ENCODE measurements at regions not wholly inside any gene's neighbourhood (a gene's known extent, or its start where the extent isn't known, plus 50 kb on each side); places are given as distances from the start of the nearest gene placed in this dataset.
A peak's percentile ranks its signal among the peaks of the same experiment; 100 is the strongest.

GRCh38 chr7:41910940-41911600, 208.2 kb upstream of the INHBA start:
- Histone ChIP-seq H3K9me2 (replicated peaks; ENCODE audit: insufficient read depth, low read length) (no peaks in the 10 kb centered on the region), H3K36me3 (ENCODE audit: insufficient read depth, low read length) (no peaks in the 10 kb centered on the region), H3K9me3 (ENCODE audit: low read length) (no peaks in the 10 kb centered on the region), H2AFZ (ENCODE audit: low read length) (no peak overlapping the region), H3K27me3 (ENCODE audit: low read length) (no peaks in the 10 kb centered on the region), H3K4me3 (ENCODE audit: low read length) (no peak overlapping the region), H3K9ac (ENCODE audit: low read length) (no peak overlapping the region), H4K20me1 (ENCODE audit: insufficient read depth, low read depth, low read length) (no peaks in the 10 kb centered on the region), H3K4me2 (ENCODE audit: low read depth, low read length, poor library complexity, severe bottlenecking) (no peak overlapping the region), H3K4me1 (ENCODE audit: low read length) (peaks cover 22% of the 10 kb centered on the region), H3K79me2 (ENCODE audit: low read length) (no peaks in the 10 kb centered on the region), H3K27ac (ENCODE audit: low read length) (no peak overlapping the region)
- DNase-seq, result no peak

- H4K20me1 ChIP-seq (ENCODE audit: insufficient read depth, low read depth, low read length), result no peaks in the 10 kb centered on the region
- H2AFZ ChIP-seq (ENCODE audit: low read length), result no peak overlapping the region
- peak; percentile 64 for DNase-seq
- no peaks in the 10 kb centered on the region; the same call in 1 of the 2 replicates for H3K9me3 ChIP-seq (ENCODE audit: low read length)
- no peak overlapping the region for H3K9ac ChIP-seq (ENCODE audit: low read length)
- H3K79me2 ChIP-seq (ENCODE audit: low read length), result no peaks in the 10 kb centered on the region
- H3K4me1 ChIP-seq (ENCODE audit: low read length), result peaks cover 22% of the 10 kb centered on the region
- no peak overlapping the region for H3K4me3 ChIP-seq (ENCODE audit: low read length)
- no peaks in the 10 kb centered on the region for H3K27me3 ChIP-seq (ENCODE audit: low read length)
- peak overlapping the region; percentile 40 for H3K4me2 ChIP-seq (ENCODE audit: low read depth, low read length, poor library complexity, severe bottlenecking)
- no peaks in the 10 kb centered on the region for H3K36me3 ChIP-seq (ENCODE audit: insufficient read depth, low read length)
- no peak overlapping the region for H3K27ac ChIP-seq (ENCODE audit: low read length)
- H3K9me2 ChIP-seq (replicated peaks; ENCODE audit: insufficient read depth, low read length), result no peaks in the 10 kb centered on the region
Observed at GRCh38 chr7:41907444-41907843, 204.6 kb upstream of the INHBA start.

- H3K36me3 ChIP-seq (ENCODE audit: insufficient read depth, low read length), result no peaks in the 10 kb centered on the region
- no peak for DNase-seq
- H3K9me3 ChIP-seq (ENCODE audit: low read length), result no peaks in the 10 kb centered on the region; the same call in 1 of the 2 replicates
- no peaks in the 10 kb centered on the region for H3K4me1 ChIP-seq (ENCODE audit: low read length)
- H3K27ac ChIP-seq (ENCODE audit: low read length), result no peak overlapping the region
- H3K79me2 ChIP-seq (ENCODE audit: low read length), result no peaks in the 10 kb centered on the region
- H3K4me3 ChIP-seq (ENCODE audit: low read length), result no peak overlapping the region
- no peak overlapping the region for H2AFZ ChIP-seq (ENCODE audit: low read length)
- no peaks in the 10 kb centered on the region for H4K20me1 ChIP-seq (ENCODE audit: insufficient read depth, low read depth, low read length)
- no peak overlapping the region for H3K9ac ChIP-seq (ENCODE audit: low read length)
- H3K4me2 ChIP-seq (ENCODE audit: low read depth, low read length, poor library complexity, severe bottlenecking), result no peak overlapping the region
- no peaks in the 10 kb centered on the region for H3K9me2 ChIP-seq (replicated peaks; ENCODE audit: insufficient read depth, low read length)
- H3K27me3 ChIP-seq (ENCODE audit: low read length), result no peaks in the 10 kb centered on the region
Observed at GRCh38 chr7:41900532-41900931, 197.6 kb upstream of the INHBA start.

- no peak overlapping the region for H3K27ac ChIP-seq (ENCODE audit: low read length)
- no peak overlapping the region for H3K4me3 ChIP-seq (ENCODE audit: low read length)
- H4K20me1 ChIP-seq (ENCODE audit: insufficient read depth, low read depth, low read length), result no peaks in the 10 kb centered on the region
- H3K9me2 ChIP-seq (replicated peaks; ENCODE audit: insufficient read depth, low read length), result no peaks in the 10 kb centered on the region
- H3K4me1 ChIP-seq (ENCODE audit: low read length), result no peaks in the 10 kb centered on the region
- no peaks in the 10 kb centered on the region for H3K36me3 ChIP-seq (ENCODE audit: insufficient read depth, low read length)
- no peaks in the 10 kb centered on the region for H3K79me2 ChIP-seq (ENCODE audit: low read length)
- H2AFZ ChIP-seq (ENCODE audit: low read length), result no peak overlapping the region
- no peaks in the 10 kb centered on the region; the same call in 1 of the 2 replicates for H3K9me3 ChIP-seq (ENCODE audit: low read length)
- no peak overlapping the region for H3K9ac ChIP-seq (ENCODE audit: low read length)
- H3K4me2 ChIP-seq (ENCODE audit: low read depth, low read length, poor library complexity, severe bottlenecking), result no peak overlapping the region
- DNase-seq, result no peak
- H3K27me3 ChIP-seq (ENCODE audit: low read length), result no peaks in the 10 kb centered on the region
Observed at GRCh38 chr7:41899823-41900433, 197.0 kb upstream of the INHBA start.

DNA sequence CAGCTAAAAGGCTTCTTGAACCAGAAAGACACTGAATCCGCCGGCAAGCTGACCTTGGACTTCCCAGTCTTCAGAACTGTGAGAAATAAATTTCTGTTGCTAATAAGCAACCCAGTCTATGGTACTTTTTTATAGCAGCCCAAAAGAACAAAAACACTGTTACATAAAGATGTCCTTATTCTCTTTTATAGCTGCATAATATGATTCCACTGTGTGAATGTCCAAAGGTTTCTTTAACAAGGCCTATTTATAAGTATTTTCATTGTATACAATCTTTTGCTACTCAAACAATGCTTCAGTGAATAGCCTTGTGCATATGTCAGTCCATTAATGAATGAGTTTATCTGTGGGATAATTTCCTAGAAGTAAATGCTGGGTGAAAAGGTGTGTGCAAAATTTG, 190.8 kb upstream of the INHBA start:
- H3K4me2 ChIP-seq (ENCODE audit: low read depth, low read length, poor library complexity, severe bottlenecking), result no peak overlapping the region
- no peak overlapping the region for H3K4me3 ChIP-seq (ENCODE audit: low read length)
- no peaks in the 10 kb centered on the region for H3K9me3 ChIP-seq (ENCODE audit: low read length)
- no peaks in the 10 kb centered on the region for H3K36me3 ChIP-seq (ENCODE audit: insufficient read depth, low read length)
- no peaks in the 10 kb centered on the region for H3K79me2 ChIP-seq (ENCODE audit: low read length)
- DNase-seq, result no peak
- no peaks in the 10 kb centered on the region for H3K27me3 ChIP-seq (ENCODE audit: low read length)
- H3K27ac ChIP-seq (ENCODE audit: low read length), result no peak overlapping the region
- no peaks in the 10 kb centered on the region for H4K20me1 ChIP-seq (ENCODE audit: insufficient read depth, low read depth, low read length)
- no peaks in the 10 kb centered on the region for H3K9me2 ChIP-seq (replicated peaks; ENCODE audit: insufficient read depth, low read length)
- no peak overlapping the region for H3K9ac ChIP-seq (ENCODE audit: low read length)
- no peak overlapping the region for H2AFZ ChIP-seq (ENCODE audit: low read length)
- H3K4me1 ChIP-seq (ENCODE audit: low read length), result no peaks in the 10 kb centered on the region

DNA sequence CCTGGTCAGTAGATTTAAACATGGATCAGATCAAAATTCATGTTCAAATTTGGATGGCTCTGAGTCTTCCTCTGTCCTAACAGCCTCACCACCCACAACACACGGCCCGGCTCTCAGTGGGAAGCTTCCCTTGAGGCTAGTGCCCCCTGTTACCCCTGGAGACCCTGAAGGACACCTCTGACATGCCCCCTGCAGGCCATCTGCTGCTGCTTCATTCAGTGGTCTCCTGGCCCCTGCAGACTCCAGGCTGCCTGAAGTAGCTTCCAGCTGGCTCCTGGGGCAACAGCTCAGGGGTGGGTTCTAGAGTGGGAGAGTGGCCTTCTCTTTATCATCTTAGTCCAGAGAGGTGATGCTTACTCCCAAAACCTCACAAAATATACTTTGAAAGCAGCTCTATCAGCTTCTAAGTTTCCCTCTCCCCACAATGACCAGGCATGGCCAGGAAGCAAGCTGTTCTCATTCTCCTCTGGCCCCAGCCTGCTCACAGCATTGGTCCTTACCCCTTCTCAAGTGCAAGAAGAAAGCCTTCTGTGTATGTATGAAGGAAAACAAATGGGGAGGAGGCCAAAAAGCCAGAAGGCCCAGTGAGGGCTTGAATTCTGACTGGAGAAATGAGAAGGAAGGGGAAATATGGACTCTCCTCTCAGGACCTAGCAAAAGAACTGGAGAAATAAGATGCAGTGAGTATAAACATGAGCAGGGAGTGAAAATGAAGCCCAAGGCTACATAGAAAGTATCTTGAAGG, 189.6 kb upstream of the INHBA start:
- no peaks in the 10 kb centered on the region for H3K9me3 ChIP-seq (ENCODE audit: low read length)
- H4K20me1 ChIP-seq (ENCODE audit: insufficient read depth, low read depth, low read length), result no peaks in the 10 kb centered on the region
- peak; percentile 56 for DNase-seq
- no peaks in the 10 kb centered on the region for H3K36me3 ChIP-seq (ENCODE audit: insufficient read depth, low read length)
- H2AFZ ChIP-seq (ENCODE audit: low read length), result no peak overlapping the region
- no peak overlapping the region for H3K27ac ChIP-seq (ENCODE audit: low read length)
- H3K79me2 ChIP-seq (ENCODE audit: low read length), result no peaks in the 10 kb centered on the region
- no peak overlapping the region for H3K4me2 ChIP-seq (ENCODE audit: low read depth, low read length, poor library complexity, severe bottlenecking)
- H3K4me1 ChIP-seq (ENCODE audit: low read length), result peaks cover 1% of the 10 kb centered on the region
- H3K4me3 ChIP-seq (ENCODE audit: low read length), result no peak overlapping the region
- H3K9me2 ChIP-seq (replicated peaks; ENCODE audit: insufficient read depth, low read length), result no peaks in the 10 kb centered on the region
- no peak overlapping the region for H3K9ac ChIP-seq (ENCODE audit: low read length)
- no peaks in the 10 kb centered on the region for H3K27me3 ChIP-seq (ENCODE audit: low read length)

- Histone ChIP-seq H3K27me3 (ENCODE audit: low read length) (no peaks in the 10 kb centered on the region), H3K9ac (ENCODE audit: low read length) (no peak overlapping the region), H3K27ac (ENCODE audit: low read length) (no peak overlapping the region), H4K20me1 (ENCODE audit: insufficient read depth, low read depth, low read length) (no peaks in the 10 kb centered on the region), H3K4me2 (ENCODE audit: low read depth, low read length, poor library complexity, severe bottlenecking) (no peak overlapping the region), H2AFZ (ENCODE audit: low read length) (no peak overlapping the region), H3K4me3 (ENCODE audit: low read length) (no peak overlapping the region), H3K4me1 (ENCODE audit: low read length) (peaks cover 7% of the 10 kb centered on the region), H3K79me2 (ENCODE audit: low read length) (no peaks in the 10 kb centered on the region), H3K36me3 (ENCODE audit: insufficient read depth, low read length) (no peaks in the 10 kb centered on the region), H3K9me2 (replicated peaks; ENCODE audit: insufficient read depth, low read length) (no peaks in the 10 kb centered on the region), H3K9me3 (ENCODE audit: low read length) (no peaks in the 10 kb centered on the region)
- DNase-seq, result no peak
Observed at GRCh38 chr7:41891950-41892349, 189.1 kb upstream of the INHBA start.

GRCh38 chr7:41890631-41891274, 187.9 kb upstream of the INHBA start:
- no peak for DNase-seq

More at GRCh38 chr7:41890631-41891274, 187.9 kb upstream of the INHBA start:
- Histone ChIP-seq H3K27me3 (ENCODE audit: low read length) (no peaks in the 10 kb centered on the region), H3K4me1 (ENCODE audit: low read length) (peaks cover 12% of the 10 kb centered on the region), H3K4me2 (ENCODE audit: low read depth, low read length, poor library complexity, severe bottlenecking) (no peak overlapping the region), H3K9me2 (replicated peaks; ENCODE audit: insufficient read depth, low read length) (no peaks in the 10 kb centered on the region), H2AFZ (ENCODE audit: low read length) (no peak overlapping the region), H3K79me2 (ENCODE audit: low read length) (no peaks in the 10 kb centered on the region), H3K9ac (ENCODE audit: low read length) (no peak overlapping the region), H3K27ac (ENCODE audit: low read length) (no peak overlapping the region), H3K36me3 (ENCODE audit: insufficient read depth, low read length) (no peaks in the 10 kb centered on the region), H3K9me3 (ENCODE audit: low read length) (no peaks in the 10 kb centered on the region), H3K4me3 (ENCODE audit: low read length) (no peak overlapping the region), H4K20me1 (ENCODE audit: insufficient read depth, low read depth, low read length) (peaks cover 3% of the 10 kb centered on the region; the same call in 1 of the 2 replicates)
